Esophagus muscularis mucosa (tissue), 4 donors: ENCODE measurements at regions not wholly inside any gene's neighbourhood (a gene's known extent, or its start where the extent isn't known, plus 50 kb on each side); places are given as distances from the start of the nearest gene placed in this dataset.

ENCODE experiments used
- EP300 ChIP-seq: sonication (generic); formaldehyde crosslinking; IDR thresholded peaks from one replicate; pipeline ENCODE4 v1.6.1; 2017; ENCODE audit warnings: antibody characterized with exemption
- POLR2A ChIP-seq: fragments of 450-650 bp; IDR thresholded peaks from one replicate; pipeline ENCODE4 v1.6.1; 2017; ENCODE audit warnings: antibody characterized with exemption, moderate library complexity, mild to moderate bottlenecking, low read depth
- POLR2AphosphoS5 ChIP-seq, 2 donors: sonication (generic); formaldehyde crosslinking; IDR thresholded peaks; one replicate each; pipeline ENCODE4 v1.6.1; 2017; ENCODE audit warnings: antibody characterized with exemption in 2 of 2
- TF ChIP-seq, protein P1 (sequence below), 3 experiments: fragments of 200-600 bp in 2 of 3; fragments of 450-650 bp in 1 of 3; sonication (generic) in 2 of 3; IDR thresholded peaks; one replicate each; pipeline ENCODE4 v1.5.1; 2017 to 2019; ENCODE audit warnings: antibody characterized with exemption in 3 of 3, mild to moderate bottlenecking in 2 of 3, moderate library complexity in 1 of 3

- TF ChIP-seq, protein P1, sequence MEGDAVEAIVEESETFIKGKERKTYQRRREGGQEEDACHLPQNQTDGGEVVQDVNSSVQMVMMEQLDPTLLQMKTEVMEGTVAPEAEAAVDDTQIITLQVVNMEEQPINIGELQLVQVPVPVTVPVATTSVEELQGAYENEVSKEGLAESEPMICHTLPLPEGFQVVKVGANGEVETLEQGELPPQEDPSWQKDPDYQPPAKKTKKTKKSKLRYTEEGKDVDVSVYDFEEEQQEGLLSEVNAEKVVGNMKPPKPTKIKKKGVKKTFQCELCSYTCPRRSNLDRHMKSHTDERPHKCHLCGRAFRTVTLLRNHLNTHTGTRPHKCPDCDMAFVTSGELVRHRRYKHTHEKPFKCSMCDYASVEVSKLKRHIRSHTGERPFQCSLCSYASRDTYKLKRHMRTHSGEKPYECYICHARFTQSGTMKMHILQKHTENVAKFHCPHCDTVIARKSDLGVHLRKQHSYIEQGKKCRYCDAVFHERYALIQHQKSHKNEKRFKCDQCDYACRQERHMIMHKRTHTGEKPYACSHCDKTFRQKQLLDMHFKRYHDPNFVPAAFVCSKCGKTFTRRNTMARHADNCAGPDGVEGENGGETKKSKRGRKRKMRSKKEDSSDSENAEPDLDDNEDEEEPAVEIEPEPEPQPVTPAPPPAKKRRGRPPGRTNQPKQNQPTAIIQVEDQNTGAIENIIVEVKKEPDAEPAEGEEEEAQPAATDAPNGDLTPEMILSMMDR (IDR thresholded peaks at IDR 0.05) = no peak
- no peak for TF ChIP-seq POLR2AphosphoS5 (IDR thresholded peaks at IDR 0.05)
- no peak for TF ChIP-seq POLR2A
- TF ChIP-seq EP300 = no peak
Observed at GRCh38 chr4:114093221-114093715, 113.8 kb upstream of the ARSJ start.
